ENCODE measurements at regions not wholly inside any gene's neighbourhood (a gene's known extent, or its start where the extent isn't known, plus 50 kb on each side); places are given as distances from the start of the nearest gene placed in this dataset.

- TF ChIP-seq CTCF (IDR thresholded peaks at IDR 0.05) (no peak), EP300 (IDR thresholded peaks at IDR 0.05) (no peak), POLR2A (IDR thresholded peaks at IDR 0.05) (no peak)
Observed at GRCh38 chr3:165521131-165521871, 315.9 kb downstream of the BCHE start.

Data from tibial nerve (tissue), 4 donors.